Keratinocyte (primary cell): ENCODE measurements at regions not wholly inside any gene's neighbourhood (a gene's known extent, or its start where the extent isn't known, plus 50 kb on each side); places are given as distances from the start of the nearest gene placed in this dataset.

Source experiments
- DNase-seq: peaks from one replicate; pipeline ENCODE4 v3.0.0-alpha.2; 2011; ENCODE audit warnings: low read depth, missing footprints, low spot score
- FAIRE-seq: peaks from 2 replicates; lab custom pipeline; 2011; peaks lifted over from hg19 to GRCh38; lab: Jason Lieb, UNC
- H2AFZ ChIP-seq: 2 replicates; pipeline ENCODE4 v1.6.0; 2012; ENCODE audit warnings: low read length, control low read depth, inconsistent platforms; ENCODE audit not compliant: control insufficient read depth
- H3K27ac ChIP-seq: 2 replicates; pipeline ENCODE4 v1.5.1; 2011; ENCODE audit warnings: low read length; ENCODE audit not compliant: control insufficient read depth, insufficient read depth
- H3K27me3 ChIP-seq: 3 replicates; pipeline ENCODE4 v1.6.0; 2011; ENCODE audit warnings: low read length; ENCODE audit not compliant: control insufficient read depth, insufficient read depth; ENCODE audit errors: extremely low read depth
- H3K36me3 ChIP-seq, 2 experiments: 2 replicates in 1 of 2; 3 replicates in 1 of 2; pipeline ENCODE4 v1.5.1; 2011; ENCODE audit warnings: low read length in 2 of 2, mild to moderate bottlenecking in 1 of 2; ENCODE audit not compliant: control insufficient read depth in 2 of 2, insufficient read depth in 2 of 2; ENCODE audit errors: extremely low read depth in 1 of 2
- H3K4me1 ChIP-seq: 3 replicates; pipeline ENCODE4 v1.5.1; 2011; ENCODE audit warnings: low read length; ENCODE audit not compliant: control insufficient read depth, insufficient read depth; ENCODE audit errors: extremely low read depth
- H3K4me2 ChIP-seq: 3 replicates; pipeline ENCODE4 v1.6.0; 2011; ENCODE audit warnings: low read depth, low read length; ENCODE audit not compliant: control insufficient read depth, insufficient read depth; ENCODE audit errors: extremely low read depth
- H3K4me3 ChIP-seq, 3 experiments: fragments of 200-600 bp in 1 of 3; sonication (generic) in 1 of 3; 2 replicates in 2 of 3; 3 replicates in 1 of 3; pipeline ENCODE4 v1.5.1; 2011 to 2016; ENCODE audit warnings: low read length in 3 of 3, mild to moderate bottlenecking in 3 of 3, control low read depth in 2 of 3, inconsistent platforms in 1 of 3, low read depth in 1 of 3, mixed read lengths in 1 of 3, mixed run types in 1 of 3, moderate library complexity in 1 of 3; ENCODE audit not compliant: control insufficient read depth in 2 of 3, insufficient read depth in 2 of 3; ENCODE audit errors: extremely low read depth in 1 of 3
- H3K79me2 ChIP-seq: 2 replicates; pipeline ENCODE4 v1.6.0; 2012; ENCODE audit warnings: low read length; ENCODE audit not compliant: control insufficient read depth, insufficient read depth
- H3K9ac ChIP-seq: 3 replicates; pipeline ENCODE4 v1.6.0; 2011; ENCODE audit warnings: low read length; ENCODE audit not compliant: control insufficient read depth, insufficient read depth; ENCODE audit errors: extremely low read depth
- H3K9me1 ChIP-seq: 3 replicates; pipeline ENCODE4 v1.6.0; 2011; ENCODE audit warnings: low read length; ENCODE audit not compliant: control insufficient read depth, insufficient read depth; ENCODE audit errors: extremely low read depth
- H3K9me3 ChIP-seq: 2 replicates; pipeline ENCODE4 v1.5.1; 2012; ENCODE audit warnings: low read depth, low read length; ENCODE audit not compliant: control insufficient read depth
- H4K20me1 ChIP-seq: 3 replicates; pipeline ENCODE4 v1.6.0; 2011; ENCODE audit warnings: low read length; ENCODE audit not compliant: control insufficient read depth, insufficient read depth; ENCODE audit errors: extremely low read depth
- EZH2 ChIP-seq: IDR thresholded peaks from one replicate; pipeline ENCODE4 v1.6.1; 2012; ENCODE audit warnings: inconsistent platforms, mild to moderate bottlenecking, low read length, moderate library complexity
- dilution Hi-C: fragments of 300-500 bp; cut with MboI; formaldehyde crosslinking; loops from one replicate; pipeline ENCODE4 v1.7.0; 2020; ENCODE audit warnings: low sequenced_read_pairs; ENCODE audit not compliant: extremely low pct_ligation_motif_present
- TF ChIP-seq, protein P1 (sequence below), 3 experiments: IDR thresholded peaks in 1 of 3; conservative IDR thresholded peaks in 1 of 3; optimal IDR thresholded peaks in 1 of 3; 2 replicates in 2 of 3; 3 replicates in 1 of 3; pipeline versions ENCODE3 to v1.5.1; 2011; ENCODE audit warnings: low read length in 3 of 3, mild to moderate bottlenecking in 3 of 3, moderate library complexity in 2 of 3, control low read depth in 1 of 3, inconsistent platforms in 1 of 3; ENCODE audit not compliant: insufficient read depth in 2 of 3; ENCODE audit errors: extremely low read depth in 1 of 3

DNA sequence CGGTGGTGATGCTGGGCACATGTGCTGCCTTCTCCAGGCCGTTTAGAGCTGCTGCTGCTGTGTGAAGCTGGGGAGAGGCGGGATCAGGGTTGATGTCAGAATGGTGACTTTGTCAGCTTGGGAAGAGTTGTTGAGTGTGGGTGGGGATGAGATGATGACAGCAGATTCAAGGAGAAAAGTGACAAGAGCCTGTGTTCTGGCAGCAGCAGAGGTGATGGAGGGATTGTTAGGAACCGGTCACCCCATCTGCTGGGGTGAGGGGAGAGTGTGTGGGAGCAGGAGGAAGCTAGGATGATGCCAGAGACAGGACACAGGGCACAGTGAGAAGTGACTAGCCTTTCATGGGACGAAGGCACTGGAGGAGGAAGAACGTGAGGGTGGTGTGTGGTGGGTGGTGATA is 345.5 kb downstream of the RNF144A start:
- TF ChIP-seq EZH2: no peak
- TF ChIP-seq, protein P1, sequence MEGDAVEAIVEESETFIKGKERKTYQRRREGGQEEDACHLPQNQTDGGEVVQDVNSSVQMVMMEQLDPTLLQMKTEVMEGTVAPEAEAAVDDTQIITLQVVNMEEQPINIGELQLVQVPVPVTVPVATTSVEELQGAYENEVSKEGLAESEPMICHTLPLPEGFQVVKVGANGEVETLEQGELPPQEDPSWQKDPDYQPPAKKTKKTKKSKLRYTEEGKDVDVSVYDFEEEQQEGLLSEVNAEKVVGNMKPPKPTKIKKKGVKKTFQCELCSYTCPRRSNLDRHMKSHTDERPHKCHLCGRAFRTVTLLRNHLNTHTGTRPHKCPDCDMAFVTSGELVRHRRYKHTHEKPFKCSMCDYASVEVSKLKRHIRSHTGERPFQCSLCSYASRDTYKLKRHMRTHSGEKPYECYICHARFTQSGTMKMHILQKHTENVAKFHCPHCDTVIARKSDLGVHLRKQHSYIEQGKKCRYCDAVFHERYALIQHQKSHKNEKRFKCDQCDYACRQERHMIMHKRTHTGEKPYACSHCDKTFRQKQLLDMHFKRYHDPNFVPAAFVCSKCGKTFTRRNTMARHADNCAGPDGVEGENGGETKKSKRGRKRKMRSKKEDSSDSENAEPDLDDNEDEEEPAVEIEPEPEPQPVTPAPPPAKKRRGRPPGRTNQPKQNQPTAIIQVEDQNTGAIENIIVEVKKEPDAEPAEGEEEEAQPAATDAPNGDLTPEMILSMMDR (optimal IDR thresholded peaks at IDR 0.05 in 1 of 3, IDR thresholded peaks at IDR 0.05 in 1 of 3, conservative IDR thresholded peaks at IDR 0.05 in 1 of 3; ENCODE audit: extremely low read depth in 1 of 3, insufficient read depth in 2 of 3, low read length in 3 of 3): no peak
- no peak overlapping the region for H2AFZ ChIP-seq
- H3K27me3 ChIP-seq: no peaks in the 10 kb centered on the region
- H3K27ac ChIP-seq: no peak overlapping the region
- no peak overlapping the region for H3K9ac ChIP-seq
- no peaks in the 10 kb centered on the region for H3K4me1 ChIP-seq
- no peak for FAIRE-seq
- no peaks in the 10 kb centered on the region for H3K9me3 ChIP-seq
- no peaks in the 10 kb centered on the region for H4K20me1 ChIP-seq
- dilution Hi-C loops: no loop called here
- DNase-seq: no peak
- no peak overlapping the region for H3K4me3 ChIP-seq
- H3K79me2 ChIP-seq: no peaks in the 10 kb centered on the region
- H3K4me2 ChIP-seq: no peak overlapping the region
- no peaks in the 10 kb centered on the region for H3K9me1 ChIP-seq
- H3K36me3 ChIP-seq: no peaks in the 10 kb centered on the region

DNA sequence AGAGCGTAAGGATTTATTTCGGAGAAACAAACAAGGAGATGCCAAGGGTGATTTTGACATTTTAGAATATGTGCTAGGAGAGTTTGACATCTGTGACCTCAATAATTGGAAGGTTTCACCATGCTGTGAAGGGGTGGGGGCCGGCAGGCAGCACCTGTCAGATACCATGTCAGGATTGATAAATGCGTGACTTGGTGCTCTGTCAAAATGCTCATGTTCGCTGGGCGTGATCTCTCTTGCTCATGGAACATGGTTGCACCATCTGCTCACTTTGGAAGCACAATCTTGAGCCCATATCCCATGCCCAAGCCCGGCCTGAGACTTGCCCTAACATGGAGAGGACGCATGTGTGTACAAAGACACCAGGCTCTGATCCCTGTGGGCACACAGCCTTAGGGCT is 347.6 kb downstream of the RNF144A start:
- no peaks in the 10 kb centered on the region for H3K36me3 ChIP-seq
- DNase-seq (no peak), FAIRE-seq (no peak)
- H4K20me1 ChIP-seq: no peaks in the 10 kb centered on the region
- no peak overlapping the region for H3K4me3 ChIP-seq
- no peaks in the 10 kb centered on the region for H3K9me3 ChIP-seq
- no peak overlapping the region for H2AFZ ChIP-seq
- dilution Hi-C loops: no loop called here
- H3K9ac ChIP-seq: no peak overlapping the region
- no peaks in the 10 kb centered on the region for H3K79me2 ChIP-seq
- no peaks in the 10 kb centered on the region for H3K4me1 ChIP-seq
- no peak overlapping the region for H3K27ac ChIP-seq
- no peak overlapping the region for H3K4me2 ChIP-seq
- H3K9me1 ChIP-seq: no peaks in the 10 kb centered on the region
- H3K27me3 ChIP-seq: no peaks in the 10 kb centered on the region
- no peak for TF ChIP-seq EZH2
- TF ChIP-seq, protein P1 (optimal IDR thresholded peaks at IDR 0.05 in 1 of 3, IDR thresholded peaks at IDR 0.05 in 1 of 3, conservative IDR thresholded peaks at IDR 0.05 in 1 of 3; ENCODE audit: extremely low read depth in 1 of 3, insufficient read depth in 2 of 3, low read length in 3 of 3): no peak
